Cardiac muscle cell (in vitro differentiated cells and primary cell): ENCODE measurements at regions not wholly inside any gene's neighbourhood (a gene's known extent, or its start where the extent isn't known, plus 50 kb on each side); places are given as distances from the start of the nearest gene placed in this dataset.

Source experiments
- DNase-seq, 2 donors: peaks; one replicate each; pipeline versions ENCODE4 v3.0.0 to v3.0.0-alpha.2; 2010 to 2017; ENCODE audit warnings: low read depth in 1 of 2, low spot score in 1 of 2
- H3K27ac ChIP-seq: fragments of 200-600 bp; sonication (generic); 2 replicates; pipeline ENCODE4 v1.5.1; 2016
- H3K27me3 ChIP-seq: fragments of 200-600 bp; sonication (generic); 2 replicates; pipeline ENCODE4 v1.6.0; 2016; ENCODE audit warnings: control low read depth
- H3K36me3 ChIP-seq: fragments of 200-600 bp; sonication (generic); 2 replicates; pipeline ENCODE4 v1.5.1; 2016; ENCODE audit warnings: control low read depth
- H3K4me1 ChIP-seq: fragments of 200-600 bp; sonication (generic); 2 replicates; pipeline ENCODE4 v1.8.1; 2017; ENCODE audit warnings: low read depth, mild to moderate bottlenecking, mixed run types
- H3K4me3 ChIP-seq: fragments of 200-600 bp; sonication (generic); 2 replicates; pipeline ENCODE4 v1.5.1; 2016; ENCODE audit warnings: mild to moderate bottlenecking
- H3K9me3 ChIP-seq: fragments of 200-600 bp; sonication (generic); 2 replicates; pipeline ENCODE4 v1.5.1; 2017; ENCODE audit warnings: low read depth, mild to moderate bottlenecking, control low read depth
- TF ChIP-seq, protein P1 (sequence below): IDR thresholded peaks from 2 replicates; pipeline ENCODE4 v1.5.1; 2012; ENCODE audit warnings: low read depth, mild to moderate bottlenecking, low read length

DNA sequence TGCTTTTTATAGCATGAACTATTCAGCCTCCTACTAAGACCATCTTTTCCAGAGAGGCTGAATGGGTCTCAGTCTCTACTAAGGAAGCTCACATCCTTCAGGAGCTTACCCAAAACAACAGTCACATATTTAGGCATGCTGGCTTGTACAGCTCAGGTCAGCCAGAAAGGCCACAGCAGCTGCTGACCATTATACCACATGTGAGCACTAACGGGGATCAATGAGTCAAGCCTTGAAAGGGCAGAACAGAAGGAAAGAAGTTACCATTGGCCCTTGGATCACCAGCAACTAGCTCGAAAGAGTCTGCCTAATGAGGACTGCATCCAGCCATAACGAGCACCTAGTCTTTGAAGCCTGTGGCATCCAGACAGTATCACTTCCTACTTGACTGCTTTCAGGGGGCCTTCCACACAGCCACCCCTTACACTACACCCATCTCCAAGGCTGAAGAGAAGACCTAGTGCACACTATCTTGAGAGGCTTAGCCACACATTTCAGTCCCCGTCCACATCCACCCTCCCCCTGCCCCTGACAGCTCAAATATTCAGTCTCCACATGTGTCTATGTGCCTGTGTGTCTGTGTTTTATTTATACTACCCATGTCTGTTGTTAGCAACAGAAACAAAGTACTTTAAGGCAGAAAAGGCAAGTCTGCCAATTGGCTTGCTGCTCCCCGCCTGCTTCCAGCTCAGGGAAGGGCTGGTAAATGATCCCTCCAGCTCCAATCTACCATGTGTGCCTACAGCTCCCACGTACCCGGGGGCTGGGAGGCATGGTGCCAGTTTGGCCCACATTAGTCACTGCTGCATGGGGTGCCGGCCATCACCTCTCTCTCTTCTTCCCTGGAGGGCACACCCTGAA lies 95.5 kb downstream of the RPL27A start:
- Histone ChIP-seq H3K36me3 (no peaks in the 10 kb centered on the region), H3K9me3 (no peaks in the 10 kb centered on the region), H3K4me3 (no peak overlapping the region), H3K27me3 (no peaks in the 10 kb centered on the region), H3K4me1 (peaks cover 14% of the 10 kb centered on the region), H3K27ac (peak overlapping the region; percentile 25)
- no peak for DNase-seq
- TF ChIP-seq, protein P1, sequence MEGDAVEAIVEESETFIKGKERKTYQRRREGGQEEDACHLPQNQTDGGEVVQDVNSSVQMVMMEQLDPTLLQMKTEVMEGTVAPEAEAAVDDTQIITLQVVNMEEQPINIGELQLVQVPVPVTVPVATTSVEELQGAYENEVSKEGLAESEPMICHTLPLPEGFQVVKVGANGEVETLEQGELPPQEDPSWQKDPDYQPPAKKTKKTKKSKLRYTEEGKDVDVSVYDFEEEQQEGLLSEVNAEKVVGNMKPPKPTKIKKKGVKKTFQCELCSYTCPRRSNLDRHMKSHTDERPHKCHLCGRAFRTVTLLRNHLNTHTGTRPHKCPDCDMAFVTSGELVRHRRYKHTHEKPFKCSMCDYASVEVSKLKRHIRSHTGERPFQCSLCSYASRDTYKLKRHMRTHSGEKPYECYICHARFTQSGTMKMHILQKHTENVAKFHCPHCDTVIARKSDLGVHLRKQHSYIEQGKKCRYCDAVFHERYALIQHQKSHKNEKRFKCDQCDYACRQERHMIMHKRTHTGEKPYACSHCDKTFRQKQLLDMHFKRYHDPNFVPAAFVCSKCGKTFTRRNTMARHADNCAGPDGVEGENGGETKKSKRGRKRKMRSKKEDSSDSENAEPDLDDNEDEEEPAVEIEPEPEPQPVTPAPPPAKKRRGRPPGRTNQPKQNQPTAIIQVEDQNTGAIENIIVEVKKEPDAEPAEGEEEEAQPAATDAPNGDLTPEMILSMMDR = no peak

DNA sequence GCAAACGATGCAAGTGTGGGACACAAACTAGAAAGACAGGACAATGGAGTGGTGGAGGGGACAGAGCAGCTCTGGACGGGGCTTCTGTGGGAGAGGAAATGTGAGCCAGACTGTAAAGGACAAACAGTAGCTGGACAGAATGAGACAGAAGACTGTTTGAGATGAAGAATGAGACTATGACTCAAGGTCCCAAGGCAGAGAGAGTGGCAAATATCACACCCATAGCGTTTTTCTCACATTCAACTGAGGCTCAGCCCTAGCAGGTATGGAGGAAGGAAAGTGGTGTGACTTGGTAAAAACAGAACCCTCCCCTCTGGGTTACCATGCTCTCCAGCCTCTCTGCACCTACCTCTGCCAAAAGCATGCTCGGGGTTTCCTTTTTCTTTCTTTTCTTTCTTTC lies 96.5 kb downstream of the RPL27A start:
- Histone ChIP-seq H3K27ac (peak overlapping the region; percentile 25), H3K4me1 (peaks cover 14% of the 10 kb centered on the region), H3K36me3 (no peaks in the 10 kb centered on the region), H3K27me3 (no peaks in the 10 kb centered on the region), H3K4me3 (no peak overlapping the region), H3K9me3 (no peaks in the 10 kb centered on the region)
- TF ChIP-seq, protein P1 = no peak
- DNase-seq = no peak

DNA sequence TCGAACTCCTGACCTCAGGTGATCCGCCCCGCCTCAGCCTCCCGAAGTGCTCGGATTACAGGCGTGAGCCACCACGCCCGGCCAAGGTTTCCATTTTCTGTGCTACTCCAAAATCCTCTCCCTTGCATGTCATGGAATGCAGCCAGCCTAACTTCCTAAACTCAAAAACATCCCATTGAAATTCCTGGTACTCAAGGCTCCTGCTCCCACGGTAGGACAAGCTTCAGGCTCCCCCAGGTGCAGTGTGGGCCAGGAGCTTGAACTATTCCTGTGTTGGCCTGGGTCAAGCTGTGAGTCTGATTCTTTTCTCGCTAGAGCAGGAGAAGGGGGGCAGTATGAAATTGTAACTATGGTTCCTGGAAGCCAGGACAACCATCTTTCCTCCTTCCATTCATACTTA lies 97.1 kb downstream of the RPL27A start:
- no peak for DNase-seq
- TF ChIP-seq, protein P1 = no peak
- Histone ChIP-seq H3K36me3 (no peaks in the 10 kb centered on the region), H3K4me3 (no peak overlapping the region), H3K27me3 (no peaks in the 10 kb centered on the region), H3K4me1 (peaks cover 14% of the 10 kb centered on the region), H3K9me3 (no peaks in the 10 kb centered on the region), H3K27ac (no peak overlapping the region)

DNA sequence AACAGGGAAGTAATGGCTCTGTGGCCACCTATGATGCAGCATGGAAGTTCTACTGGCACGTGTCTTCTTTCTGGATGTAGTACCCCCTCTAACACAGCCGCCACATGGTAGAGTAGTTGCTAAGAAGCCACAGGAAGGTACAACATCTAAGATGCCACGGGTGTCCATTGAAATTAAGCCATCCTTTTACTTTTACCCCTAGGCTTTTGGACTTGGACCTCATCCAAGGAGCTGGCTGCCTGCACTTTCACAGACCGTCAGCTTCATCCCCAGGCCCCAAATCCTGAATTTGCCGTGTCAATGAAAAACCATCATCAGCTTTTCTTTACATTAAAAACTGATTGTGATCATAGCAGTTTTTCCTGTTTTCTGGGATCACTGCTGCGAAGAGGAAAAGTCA lies 102.4 kb downstream of the RPL27A start:
- Histone ChIP-seq H3K27me3 (no peaks in the 10 kb centered on the region), H3K9me3 (no peaks in the 10 kb centered on the region), H3K27ac (no peak overlapping the region), H3K4me1 (no peaks in the 10 kb centered on the region), H3K36me3 (no peaks in the 10 kb centered on the region), H3K4me3 (no peak overlapping the region)
- TF ChIP-seq, protein P1 = no peak
- no peak for DNase-seq

DNA sequence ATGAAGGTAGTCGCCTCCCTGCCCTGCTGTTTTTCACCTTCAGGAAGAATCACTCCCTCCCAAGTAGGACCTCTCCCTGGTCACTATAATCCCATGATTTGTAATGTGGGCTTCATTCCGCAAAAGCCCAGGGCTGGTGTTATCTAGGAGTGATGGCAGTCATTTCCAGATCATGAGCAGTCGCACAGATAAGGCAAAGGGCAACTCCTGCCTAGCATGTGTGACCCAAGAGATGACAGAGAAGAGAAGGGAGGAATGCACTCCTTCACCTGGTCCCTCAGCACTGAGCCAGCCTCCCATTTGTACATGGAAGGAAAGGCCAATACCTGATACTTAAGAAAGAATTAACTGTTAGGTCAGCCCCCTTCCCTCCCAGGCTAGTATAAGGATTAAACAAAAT lies 102.9 kb downstream of the RPL27A start:
- no peak overlapping the region for H3K4me3 ChIP-seq
- no peak for DNase-seq
- H3K27ac ChIP-seq = no peak overlapping the region
- H3K36me3 ChIP-seq = no peaks in the 10 kb centered on the region
- TF ChIP-seq, protein P1 = no peak
- no peaks in the 10 kb centered on the region for H3K9me3 ChIP-seq
- H3K27me3 ChIP-seq = no peaks in the 10 kb centered on the region
- H3K4me1 ChIP-seq = no peaks in the 10 kb centered on the region
